Progenitor cell of endocrine pancreas (in vitro differentiated cells): ENCODE measurements at regions not wholly inside any gene's neighbourhood (a gene's known extent, or its start where the extent isn't known, plus 50 kb on each side); places are given as distances from the start of the nearest gene placed in this dataset.

Experiments used
- DNase-seq: peaks from one replicate; pipeline ENCODE4 v3.0.0; 2021; ENCODE audit warnings: low spot score; ENCODE audit not compliant: unreplicated experiment
- H3K27ac Mint-ChIP-seq: 2 replicates; pipeline ENCODE4 v1.8.0; 2021; ENCODE audit warnings: mild to moderate bottlenecking, moderate library complexity, mixed read lengths
- H3K27me3 Mint-ChIP-seq: 2 replicates; pipeline ENCODE4 v1.8.0; 2021; ENCODE audit warnings: mixed read lengths
- H3K36me3 Mint-ChIP-seq: 2 replicates; pipeline ENCODE4 v1.8.0; 2022; ENCODE audit warnings: mixed read lengths; ENCODE audit not compliant: insufficient read depth
- H3K4me1 Mint-ChIP-seq: 2 replicates; pipeline ENCODE4 v1.8.0; 2021; ENCODE audit warnings: low read depth, mixed read lengths
- H3K4me3 Mint-ChIP-seq: 2 replicates; pipeline ENCODE4 v1.8.0; 2021; ENCODE audit warnings: low read depth, mild to moderate bottlenecking, moderate library complexity, mixed read lengths
- H3K9me3 Mint-ChIP-seq: 2 replicates; pipeline ENCODE4 v1.8.0; 2021; ENCODE audit warnings: low read depth, mixed read lengths
- TF ChIP-seq, protein P1 (sequence below): fragments of 200-600 bp; sonication (generic); IDR thresholded peaks from one replicate; pipeline ENCODE4 v1.5.0; 2021; ENCODE audit warnings: antibody characterized with exemption, mild to moderate bottlenecking; ENCODE audit not compliant: unreplicated experiment

DNA sequence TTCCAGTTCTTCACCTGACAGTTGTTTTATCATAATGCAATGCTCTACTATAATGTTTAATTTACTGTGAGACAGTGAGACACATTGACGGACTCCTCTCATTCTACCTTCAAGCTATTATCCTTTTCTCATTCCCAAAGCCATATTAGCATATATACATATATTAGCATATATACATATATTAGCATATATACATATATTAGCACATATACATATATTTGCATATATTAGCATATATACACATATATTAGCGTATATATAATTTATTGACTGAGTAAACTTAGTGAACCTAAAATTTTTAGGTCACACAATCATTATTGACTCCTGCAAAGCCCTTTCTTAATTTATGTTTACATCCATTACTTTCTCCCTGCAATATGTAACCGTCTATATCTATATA lies 555.0 kb upstream of the ADGRB3 start:
- TF ChIP-seq, protein P1, sequence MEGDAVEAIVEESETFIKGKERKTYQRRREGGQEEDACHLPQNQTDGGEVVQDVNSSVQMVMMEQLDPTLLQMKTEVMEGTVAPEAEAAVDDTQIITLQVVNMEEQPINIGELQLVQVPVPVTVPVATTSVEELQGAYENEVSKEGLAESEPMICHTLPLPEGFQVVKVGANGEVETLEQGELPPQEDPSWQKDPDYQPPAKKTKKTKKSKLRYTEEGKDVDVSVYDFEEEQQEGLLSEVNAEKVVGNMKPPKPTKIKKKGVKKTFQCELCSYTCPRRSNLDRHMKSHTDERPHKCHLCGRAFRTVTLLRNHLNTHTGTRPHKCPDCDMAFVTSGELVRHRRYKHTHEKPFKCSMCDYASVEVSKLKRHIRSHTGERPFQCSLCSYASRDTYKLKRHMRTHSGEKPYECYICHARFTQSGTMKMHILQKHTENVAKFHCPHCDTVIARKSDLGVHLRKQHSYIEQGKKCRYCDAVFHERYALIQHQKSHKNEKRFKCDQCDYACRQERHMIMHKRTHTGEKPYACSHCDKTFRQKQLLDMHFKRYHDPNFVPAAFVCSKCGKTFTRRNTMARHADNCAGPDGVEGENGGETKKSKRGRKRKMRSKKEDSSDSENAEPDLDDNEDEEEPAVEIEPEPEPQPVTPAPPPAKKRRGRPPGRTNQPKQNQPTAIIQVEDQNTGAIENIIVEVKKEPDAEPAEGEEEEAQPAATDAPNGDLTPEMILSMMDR, result no peak
- Mint-ChIP-seq H3K27ac (no peak overlapping the region), H3K9me3 (no peaks in the 10 kb centered on the region), H3K36me3 (no peaks in the 10 kb centered on the region), H3K4me3 (no peak overlapping the region), H3K4me1 (no peaks in the 10 kb centered on the region), H3K27me3 (no peaks in the 10 kb centered on the region)
- no peak for DNase-seq

DNA sequence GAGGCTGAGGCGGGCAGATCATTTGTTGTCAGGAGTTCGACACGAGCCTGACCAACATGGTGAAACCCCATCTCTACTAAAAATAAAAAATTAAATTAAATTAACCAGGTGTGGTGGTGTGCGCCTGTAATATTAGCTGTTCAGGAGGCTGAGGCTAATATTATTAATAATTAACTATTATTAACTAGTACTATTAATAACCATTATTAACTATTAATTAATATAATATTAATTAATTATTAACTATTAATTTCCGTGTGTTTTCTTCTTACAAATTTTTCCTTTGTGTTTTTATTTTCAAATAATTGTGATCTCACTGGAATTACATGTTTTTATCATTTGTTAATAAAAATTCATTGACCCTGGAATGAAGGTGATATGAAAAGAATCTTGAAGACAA lies 557.4 kb upstream of the ADGRB3 start:
- Mint-ChIP-seq H3K36me3 (no peaks in the 10 kb centered on the region), H3K27ac (no peak overlapping the region), H3K4me1 (no peaks in the 10 kb centered on the region), H3K27me3 (no peaks in the 10 kb centered on the region), H3K4me3 (no peak overlapping the region), H3K9me3 (no peaks in the 10 kb centered on the region)
- TF ChIP-seq, protein P1, result no peak
- DNase-seq, result no peak

DNA sequence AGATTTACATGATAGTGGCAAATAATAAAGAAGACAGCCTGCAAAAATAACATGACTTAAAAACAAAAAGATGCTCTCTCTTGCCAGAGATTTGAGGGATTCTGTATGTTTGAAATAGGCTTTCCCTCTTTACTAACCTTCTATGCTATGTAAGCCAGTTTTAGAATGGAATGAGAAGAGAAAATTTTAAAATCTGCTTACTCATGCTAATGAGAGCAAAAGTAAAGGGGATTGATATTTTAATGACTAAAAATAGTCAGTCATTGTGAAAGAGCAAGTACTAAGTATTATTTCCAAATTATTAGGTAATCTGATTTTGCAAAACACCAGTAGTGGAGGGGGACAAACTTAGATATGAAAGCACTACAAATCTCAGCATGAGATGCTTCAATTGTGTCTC lies 563.3 kb upstream of the ADGRB3 start:
- Mint-ChIP-seq H3K27ac (no peak overlapping the region), H3K4me1 (no peaks in the 10 kb centered on the region), H3K36me3 (no peaks in the 10 kb centered on the region)

DNA sequence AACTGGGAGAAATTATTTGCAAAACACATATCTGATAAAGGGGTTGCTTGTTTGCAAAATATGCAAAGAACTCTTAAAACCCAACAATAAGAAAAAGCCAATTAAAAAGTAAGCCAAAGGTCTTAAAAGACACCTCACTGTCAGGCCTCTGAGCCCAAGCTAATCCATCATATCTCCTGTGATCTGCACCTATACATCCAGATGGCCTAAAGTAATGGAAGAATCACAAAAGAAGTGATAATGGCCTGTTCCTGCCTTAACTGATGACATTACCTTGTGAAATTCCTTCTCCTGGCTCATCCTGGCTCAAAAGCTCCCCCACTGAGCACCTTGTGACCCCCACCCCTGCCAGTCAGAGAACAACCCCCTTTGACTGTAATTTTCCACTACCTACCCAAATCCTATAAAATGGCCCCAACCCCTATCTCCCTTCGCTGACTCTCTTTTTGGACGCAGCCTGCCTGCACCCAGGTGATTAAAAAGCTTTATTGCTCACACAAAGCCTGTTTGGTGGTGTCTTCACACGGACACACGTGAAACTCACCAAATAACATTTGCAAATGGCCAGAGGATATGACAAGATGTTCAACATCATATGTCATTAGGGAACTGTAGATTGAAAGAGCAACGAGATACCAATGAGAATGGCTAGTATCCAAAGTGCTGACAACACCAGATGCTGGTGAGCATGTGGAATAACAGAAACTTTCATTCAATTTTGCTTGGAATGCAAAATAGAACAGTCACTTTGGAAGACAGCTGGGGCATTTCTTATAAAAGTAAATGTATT lies 565.0 kb upstream of the ADGRB3 start:
- no peak for DNase-seq

More for the DNA sequence above, 563.3 kb upstream of the ADGRB3 start:
- no peak overlapping the region for H3K4me3 Mint-ChIP-seq
- TF ChIP-seq, protein P1, result no peak
- no peaks in the 10 kb centered on the region for H3K27me3 Mint-ChIP-seq
- H3K9me3 Mint-ChIP-seq, result no peaks in the 10 kb centered on the region
- no peak for DNase-seq

DNA sequence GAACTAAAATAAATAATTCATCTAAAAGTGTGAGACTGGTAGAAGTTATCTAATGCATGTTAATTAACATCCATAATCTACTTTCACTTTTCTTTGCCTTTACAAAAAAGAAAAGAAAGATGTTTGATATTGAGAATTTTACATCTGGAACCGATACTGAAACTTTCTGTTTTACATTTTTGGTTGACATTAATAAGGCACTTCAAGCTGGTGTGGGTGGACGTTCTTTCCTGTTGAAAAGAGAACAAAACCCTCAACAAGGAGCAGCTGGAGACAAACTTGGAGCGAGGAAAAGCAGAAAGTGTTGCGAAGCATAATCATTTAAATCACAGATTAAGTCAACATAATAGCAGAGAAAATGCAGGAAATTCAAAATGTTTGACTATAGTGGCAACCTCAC lies 575.2 kb upstream of the ADGRB3 start:
- Mint-ChIP-seq H3K36me3 (no peaks in the 10 kb centered on the region), H3K27ac (no peak overlapping the region), H3K4me3 (no peak overlapping the region), H3K27me3 (no peaks in the 10 kb centered on the region), H3K9me3 (no peaks in the 10 kb centered on the region), H3K4me1 (no peaks in the 10 kb centered on the region)
- DNase-seq, result no peak
- TF ChIP-seq, protein P1, result no peak

More for the DNA sequence above, 565.0 kb upstream of the ADGRB3 start:
- no peaks in the 10 kb centered on the region for H3K4me1 Mint-ChIP-seq
- TF ChIP-seq, protein P1, result no peak
- no peaks in the 10 kb centered on the region for H3K36me3 Mint-ChIP-seq
- no peak overlapping the region for H3K27ac Mint-ChIP-seq
- no peak overlapping the region for H3K4me3 Mint-ChIP-seq
- no peaks in the 10 kb centered on the region for H3K9me3 Mint-ChIP-seq
- no peaks in the 10 kb centered on the region for H3K27me3 Mint-ChIP-seq
